ENCODE measurements at regions not wholly inside any gene's neighbourhood (a gene's known extent, or its start where the extent isn't known, plus 50 kb on each side); places are given as distances from the start of the nearest gene placed in this dataset.

GRCh38 chr14:37658156-37658555 lies 62.7 kb downstream of the TTC6 start:
- Histone ChIP-seq H3K36me3 (ENCODE audit: control insufficient read depth, insufficient read depth, low read length) (no peaks in the 10 kb centered on the region), H3K9ac (ENCODE audit: extremely low read depth, low read length, poor library complexity, severe bottlenecking) (no peak overlapping the region), H3K27me3 (ENCODE audit: control insufficient read depth, insufficient read depth, low read length, poor library complexity, severe bottlenecking) (no peaks in the 10 kb centered on the region), H3K9me3 (ENCODE audit: control insufficient read depth, low read length) (peaks cover 5% of the 10 kb centered on the region), H3K27ac (ENCODE audit: low read depth, low read length) (no peak overlapping the region), H3K4me3 (ENCODE audit: low read length) (no peak overlapping the region), H3K4me1 (ENCODE audit: control insufficient read depth, insufficient read depth, low read length) (no peaks in the 10 kb centered on the region)
- Mint-ChIP-seq H3K4me1 (peaks cover 5% of the 10 kb centered on the region), H3K27me3 (ENCODE audit: insufficient read depth) (peaks cover 2% of the 10 kb centered on the region), H3K9me3 (peaks cover 15% of the 10 kb centered on the region), H3K36me3 (ENCODE audit: low read depth) (no peaks in the 10 kb centered on the region), H3K27ac (no peak overlapping the region), H3K4me3 (no peak overlapping the region)
- no peak for DNase-seq
- no peak for TF ChIP-seq CTCF (conservative IDR thresholded peaks at IDR 0.05)

DNA sequence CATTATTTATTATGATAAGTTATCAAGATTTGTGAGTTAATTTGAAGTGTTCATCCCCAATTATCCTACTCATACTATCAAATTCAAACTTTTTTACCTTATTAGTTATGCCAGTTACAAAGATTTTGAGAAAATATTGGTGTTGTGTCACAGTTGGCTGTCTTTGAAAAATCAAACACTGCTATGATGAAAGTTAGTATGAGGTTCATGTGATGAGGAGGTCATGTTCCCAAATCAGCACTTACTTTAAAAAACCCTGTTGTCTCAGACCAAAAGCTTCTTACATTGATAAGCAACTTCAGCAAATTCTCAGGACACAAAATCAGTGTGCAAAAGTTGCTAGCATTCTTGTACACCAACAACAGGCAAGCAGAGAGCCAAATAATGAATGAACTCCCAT lies 68.1 kb downstream of the TTC6 start:
- no peaks in the 10 kb centered on the region for H3K36me3 ChIP-seq (ENCODE audit: control insufficient read depth, insufficient read depth, low read length)
- DNase-seq: no peak
- no peaks in the 10 kb centered on the region for H3K4me1 ChIP-seq (ENCODE audit: control insufficient read depth, insufficient read depth, low read length)
- peaks cover 5% of the 10 kb centered on the region for H3K9me3 ChIP-seq (ENCODE audit: control insufficient read depth, low read length)
- Mint-ChIP-seq H3K4me3 (no peak overlapping the region), H3K27me3 (ENCODE audit: insufficient read depth) (peaks cover 12% of the 10 kb centered on the region), H3K36me3 (ENCODE audit: low read depth) (no peaks in the 10 kb centered on the region), H3K27ac (no peak overlapping the region), H3K4me1 (no peaks in the 10 kb centered on the region), H3K9me3 (peaks cover 15% of the 10 kb centered on the region)
- H3K9ac ChIP-seq (ENCODE audit: extremely low read depth, low read length, poor library complexity, severe bottlenecking): no peak overlapping the region
- no peaks in the 10 kb centered on the region for H3K27me3 ChIP-seq (ENCODE audit: control insufficient read depth, insufficient read depth, low read length, poor library complexity, severe bottlenecking)
- H3K4me3 ChIP-seq (ENCODE audit: low read length): no peak overlapping the region
- no peak for TF ChIP-seq CTCF (conservative IDR thresholded peaks at IDR 0.05)
- no peak overlapping the region for H3K27ac ChIP-seq (ENCODE audit: low read depth, low read length)

- Mint-ChIP-seq H3K4me3 (no peak overlapping the region), H3K27me3 (ENCODE audit: insufficient read depth) (peaks cover 17% of the 10 kb centered on the region), H3K36me3 (ENCODE audit: low read depth) (no peaks in the 10 kb centered on the region), H3K27ac (no peak overlapping the region), H3K9me3 (peaks cover 10% of the 10 kb centered on the region), H3K4me1 (no peaks in the 10 kb centered on the region)
- Histone ChIP-seq H3K4me3 (ENCODE audit: low read length) (no peak overlapping the region), H3K27ac (ENCODE audit: low read depth, low read length) (no peak overlapping the region), H3K36me3 (ENCODE audit: control insufficient read depth, insufficient read depth, low read length) (no peaks in the 10 kb centered on the region), H3K9me3 (ENCODE audit: control insufficient read depth, low read length) (peaks cover 2% of the 10 kb centered on the region), H3K4me1 (ENCODE audit: control insufficient read depth, insufficient read depth, low read length) (no peaks in the 10 kb centered on the region), H3K9ac (ENCODE audit: extremely low read depth, low read length, poor library complexity, severe bottlenecking) (no peak overlapping the region), H3K27me3 (ENCODE audit: control insufficient read depth, insufficient read depth, low read length, poor library complexity, severe bottlenecking) (no peaks in the 10 kb centered on the region)
- DNase-seq: no peak
- 92 to 94% methylated on average over 4 of the region's 4 CpGs for WGBS, 2 experiments (ENCODE audit: insufficient coverage in 1 of 2, insufficient read length in 1 of 2)
- no peak for TF ChIP-seq CTCF (conservative IDR thresholded peaks at IDR 0.05)
Measured at GRCh38 chr14:37665479-37665878, 70.0 kb downstream of the TTC6 start.
